Activated T-cell treated with anti-CD3 and anti-CD28 coated beads, Interleukin-2, amount 50 U/mL, for 1 hour (primary cell): ENCODE measurements at regions not wholly inside any gene's neighbourhood (a gene's known extent, or its start where the extent isn't known, plus 50 kb on each side); places are given as distances from the start of the nearest gene placed in this dataset.

Experiments
- DNase-seq: peaks from one replicate; pipeline ENCODE4 v3.0.0-alpha.2; 2020

GRCh38 chrX:45348296-45348695, 147.6 kb upstream of the DIPK2B start:
- DNase-seq, result no peak

GRCh38 chrX:45347877-45348276, 147.2 kb upstream of the DIPK2B start:
- DNase-seq, result no peak

GRCh38 chrX:45344594-45344993, 143.9 kb upstream of the DIPK2B start:
- DNase-seq, result no peak

- no peak for DNase-seq
Measured at GRCh38 chrX:45329217-45329616, 128.5 kb upstream of the DIPK2B start.

GRCh38 chrX:45324941-45325340, 124.3 kb upstream of the DIPK2B start:
- no peak for DNase-seq

- no peak for DNase-seq
Measured at GRCh38 chrX:45323387-45323786, 122.7 kb upstream of the DIPK2B start.

- no peak for DNase-seq
Measured at GRCh38 chrX:45322820-45323219, 122.1 kb upstream of the DIPK2B start.

- DNase-seq, result no peak
Measured at GRCh38 chrX:45322382-45322781, 121.7 kb upstream of the DIPK2B start.

- DNase-seq, result no peak
Measured at GRCh38 chrX:45320191-45320590, 119.5 kb upstream of the DIPK2B start.

GRCh38 chrX:45309801-45310200, 109.1 kb upstream of the DIPK2B start:
- no peak for DNase-seq

- DNase-seq, result no peak
Measured at GRCh38 chrX:45309096-45309495, 108.4 kb upstream of the DIPK2B start.

- no peak for DNase-seq
Measured at GRCh38 chrX:45306794-45307193, 106.1 kb upstream of the DIPK2B start.

- no peak for DNase-seq
Measured at GRCh38 chrX:45300638-45301037, 100.0 kb upstream of the DIPK2B start.

GRCh38 chrX:45295259-45295986, 94.7 kb upstream of the DIPK2B start:
- DNase-seq, result no peak

- no peak for DNase-seq
Measured at GRCh38 chrX:45274576-45274975, 73.9 kb upstream of the DIPK2B start.

GRCh38 chrX:45267007-45267406, 66.3 kb upstream of the DIPK2B start:
- no peak for DNase-seq

- DNase-seq, result no peak
Measured at GRCh38 chrX:45266456-45266855, 65.8 kb upstream of the DIPK2B start.

- DNase-seq, result no peak
Measured at GRCh38 chrX:45264865-45265264, 64.2 kb upstream of the DIPK2B start.

GRCh38 chrX:45261471-45261870, 60.8 kb upstream of the DIPK2B start:
- no peak for DNase-seq

- no peak for DNase-seq
Measured at GRCh38 chrX:45261005-45261404, 60.3 kb upstream of the DIPK2B start.

GRCh38 chrX:45258731-45259402, 58.2 kb upstream of the DIPK2B start:
- DNase-seq, result no peak
